Glutamatergic neuron (in vitro differentiated cells): ENCODE measurements at regions not wholly inside any gene's neighbourhood (a gene's known extent, or its start where the extent isn't known, plus 50 kb on each side); places are given as distances from the start of the nearest gene placed in this dataset.

Source experiments
- DNase-seq: peaks from one replicate; pipeline ENCODE4 v3.0.0; 2022
- H3K27ac Mint-ChIP-seq: one replicate; pipeline ENCODE4 v1.8.0; 2020; ENCODE audit warnings: mild to moderate bottlenecking, mixed read lengths, inconsistent platforms; ENCODE audit not compliant: unreplicated experiment
- H3K27me3 Mint-ChIP-seq: one replicate; pipeline ENCODE4 v1.8.0; 2020; ENCODE audit warnings: mild to moderate bottlenecking, moderate library complexity, mixed read lengths, inconsistent platforms; ENCODE audit not compliant: unreplicated experiment
- H3K36me3 Mint-ChIP-seq: one replicate; pipeline ENCODE4 v1.8.0; 2020; ENCODE audit warnings: mild to moderate bottlenecking, mixed read lengths, inconsistent platforms; ENCODE audit not compliant: unreplicated experiment
- H3K4me1 Mint-ChIP-seq: one replicate; pipeline ENCODE4 v1.8.0; 2020; ENCODE audit warnings: mild to moderate bottlenecking, low read depth, mixed read lengths, inconsistent platforms; ENCODE audit not compliant: unreplicated experiment
- H3K4me3 Mint-ChIP-seq: one replicate; pipeline ENCODE4 v1.8.0; 2020; ENCODE audit warnings: mild to moderate bottlenecking, mixed read lengths, inconsistent platforms; ENCODE audit not compliant: unreplicated experiment
- H3K9me3 Mint-ChIP-seq: one replicate; pipeline ENCODE4 v1.8.0; 2020; ENCODE audit warnings: mild to moderate bottlenecking, moderate library complexity, mixed read lengths, inconsistent platforms; ENCODE audit not compliant: unreplicated experiment
- TF ChIP-seq, protein P1 (sequence below): fragments of 200-600 bp; sonication (generic); IDR thresholded peaks from one replicate; pipeline ENCODE4 v1.5.0; 2021; ENCODE audit not compliant: partially characterized antibody, unreplicated experiment

DNA sequence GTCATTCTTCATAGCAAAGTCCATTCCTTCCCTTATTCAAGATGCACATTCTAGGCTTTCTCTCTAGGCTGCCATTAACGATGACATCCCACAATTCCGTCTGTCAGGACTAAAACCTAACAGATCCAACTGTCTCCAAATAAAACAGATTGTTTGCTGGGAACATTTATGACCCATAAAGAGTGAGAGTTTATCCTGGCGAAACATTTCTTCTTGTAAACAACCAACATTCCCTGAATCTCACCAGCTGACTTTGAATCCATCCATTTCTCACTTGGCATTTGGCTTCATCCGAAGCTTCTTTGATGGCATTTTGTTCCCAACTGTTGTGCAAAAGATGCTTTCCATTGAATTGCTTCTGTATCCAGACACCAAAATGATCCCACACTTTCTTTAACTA, 93.1 kb downstream of the OLIG3 start:
- H3K27me3 Mint-ChIP-seq = no peaks in the 10 kb centered on the region
- peaks cover 21% of the 10 kb centered on the region for H3K4me1 Mint-ChIP-seq
- H3K36me3 Mint-ChIP-seq = no peaks in the 10 kb centered on the region
- no peak for DNase-seq
- TF ChIP-seq, protein P1, sequence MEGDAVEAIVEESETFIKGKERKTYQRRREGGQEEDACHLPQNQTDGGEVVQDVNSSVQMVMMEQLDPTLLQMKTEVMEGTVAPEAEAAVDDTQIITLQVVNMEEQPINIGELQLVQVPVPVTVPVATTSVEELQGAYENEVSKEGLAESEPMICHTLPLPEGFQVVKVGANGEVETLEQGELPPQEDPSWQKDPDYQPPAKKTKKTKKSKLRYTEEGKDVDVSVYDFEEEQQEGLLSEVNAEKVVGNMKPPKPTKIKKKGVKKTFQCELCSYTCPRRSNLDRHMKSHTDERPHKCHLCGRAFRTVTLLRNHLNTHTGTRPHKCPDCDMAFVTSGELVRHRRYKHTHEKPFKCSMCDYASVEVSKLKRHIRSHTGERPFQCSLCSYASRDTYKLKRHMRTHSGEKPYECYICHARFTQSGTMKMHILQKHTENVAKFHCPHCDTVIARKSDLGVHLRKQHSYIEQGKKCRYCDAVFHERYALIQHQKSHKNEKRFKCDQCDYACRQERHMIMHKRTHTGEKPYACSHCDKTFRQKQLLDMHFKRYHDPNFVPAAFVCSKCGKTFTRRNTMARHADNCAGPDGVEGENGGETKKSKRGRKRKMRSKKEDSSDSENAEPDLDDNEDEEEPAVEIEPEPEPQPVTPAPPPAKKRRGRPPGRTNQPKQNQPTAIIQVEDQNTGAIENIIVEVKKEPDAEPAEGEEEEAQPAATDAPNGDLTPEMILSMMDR = no peak
- H3K27ac Mint-ChIP-seq = no peak overlapping the region
- H3K9me3 Mint-ChIP-seq = peaks cover 2% of the 10 kb centered on the region
- no peak overlapping the region for H3K4me3 Mint-ChIP-seq

DNA sequence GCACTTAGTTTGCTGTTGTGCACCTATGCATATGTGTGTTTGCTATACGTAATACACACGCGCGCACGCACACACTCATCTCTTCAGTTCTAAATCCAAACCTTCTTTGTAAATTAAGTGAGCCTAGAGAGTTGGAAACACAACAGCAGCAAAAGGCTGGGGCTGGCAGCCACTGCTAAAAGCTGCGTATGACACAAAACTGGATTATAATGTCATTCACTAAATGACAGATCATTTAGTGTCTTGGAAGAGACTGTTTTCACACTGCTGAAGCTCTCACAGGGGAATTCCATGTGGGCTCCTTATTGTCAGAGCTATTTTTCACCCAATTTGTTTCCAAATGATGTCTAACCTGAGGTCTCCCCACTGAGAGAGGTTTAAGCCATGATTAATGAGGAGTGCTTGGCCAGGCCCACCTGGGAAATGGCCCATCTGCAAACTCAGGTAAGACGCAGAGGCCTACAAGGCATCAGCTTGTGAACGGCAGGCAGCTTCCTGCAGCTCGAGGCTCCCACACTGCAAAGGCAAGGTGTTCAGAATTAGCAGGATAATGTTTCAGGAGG, 94.2 kb downstream of the OLIG3 start:
- H3K27ac Mint-ChIP-seq = peak overlapping the region; percentile 85
- H3K36me3 Mint-ChIP-seq = no peaks in the 10 kb centered on the region
- peaks cover 2% of the 10 kb centered on the region for H3K9me3 Mint-ChIP-seq

DNA sequence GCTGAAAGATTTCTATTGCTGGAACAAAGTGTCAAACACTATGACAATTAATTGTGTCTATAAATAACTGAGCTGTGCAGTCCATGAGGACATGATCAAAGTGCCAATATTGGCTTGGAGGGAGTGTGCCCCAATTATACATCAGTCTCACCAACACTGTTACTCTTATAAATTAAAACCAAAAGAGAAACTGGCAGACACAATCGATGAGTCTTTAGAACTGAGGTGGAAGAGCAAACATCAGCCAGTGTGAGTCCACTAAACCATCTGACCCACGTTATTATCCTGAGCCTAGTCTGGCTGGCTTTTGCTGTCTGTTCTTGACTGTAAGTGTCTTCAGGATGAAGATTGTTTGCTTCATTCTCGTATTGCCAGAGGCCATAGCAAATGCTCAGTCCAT, 98.9 kb downstream of the OLIG3 start:
- Mint-ChIP-seq H3K9me3 (peaks cover 2% of the 10 kb centered on the region), H3K27me3 (no peaks in the 10 kb centered on the region), H3K36me3 (no peaks in the 10 kb centered on the region), H3K27ac (no peak overlapping the region), H3K4me3 (no peak overlapping the region), H3K4me1 (peaks cover 18% of the 10 kb centered on the region)
- TF ChIP-seq, protein P1 = no peak
- DNase-seq = no peak

More for the DNA sequence above, 94.2 kb downstream of the OLIG3 start:
- Mint-ChIP-seq H3K4me1 (peaks cover 21% of the 10 kb centered on the region), H3K27me3 (no peaks in the 10 kb centered on the region), H3K4me3 (peak overlapping the region; percentile 52)
- TF ChIP-seq, protein P1 = no peak
- DNase-seq = no peak

DNA sequence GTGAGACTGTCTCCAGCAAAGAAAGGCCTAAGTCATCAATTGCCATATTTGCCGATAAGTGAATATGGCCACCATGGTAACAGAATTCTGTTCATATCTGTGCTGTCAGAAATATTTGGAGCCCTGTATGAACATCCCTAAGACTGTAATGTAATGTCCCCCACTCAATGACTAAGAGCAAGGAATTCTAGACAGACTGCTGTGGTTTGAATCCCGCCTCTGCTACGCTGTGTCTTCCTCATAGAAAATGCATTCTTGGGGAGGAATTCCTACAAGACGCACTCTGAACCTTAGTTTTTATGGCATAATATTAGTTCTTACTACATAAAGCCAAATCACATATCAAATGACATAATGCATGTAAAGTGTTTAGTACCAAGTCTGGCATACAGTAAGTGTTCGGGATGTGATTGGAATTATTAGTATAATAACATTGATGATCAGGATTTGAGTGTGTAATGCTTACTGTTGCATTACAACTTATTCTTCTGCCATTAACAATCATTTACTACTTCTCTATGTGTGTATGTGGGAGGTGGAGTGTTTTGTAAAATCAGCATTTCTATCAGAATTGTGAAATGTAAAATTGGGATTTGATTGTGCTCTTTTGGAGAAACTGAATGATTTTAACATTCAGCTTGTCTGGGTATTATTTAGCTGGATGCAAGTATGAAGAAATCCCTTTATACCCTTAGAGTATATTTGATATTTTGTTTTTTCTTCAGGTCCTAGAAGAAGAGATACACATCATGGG, 103.0 kb downstream of the OLIG3 start:
- Mint-ChIP-seq H3K36me3 (peaks cover 4% of the 10 kb centered on the region), H3K4me3 (no peak overlapping the region), H3K4me1 (no peaks in the 10 kb centered on the region), H3K9me3 (no peaks in the 10 kb centered on the region), H3K27me3 (peaks cover 2% of the 10 kb centered on the region), H3K27ac (no peak overlapping the region)
- TF ChIP-seq, protein P1 = no peak
- no peak for DNase-seq

DNA sequence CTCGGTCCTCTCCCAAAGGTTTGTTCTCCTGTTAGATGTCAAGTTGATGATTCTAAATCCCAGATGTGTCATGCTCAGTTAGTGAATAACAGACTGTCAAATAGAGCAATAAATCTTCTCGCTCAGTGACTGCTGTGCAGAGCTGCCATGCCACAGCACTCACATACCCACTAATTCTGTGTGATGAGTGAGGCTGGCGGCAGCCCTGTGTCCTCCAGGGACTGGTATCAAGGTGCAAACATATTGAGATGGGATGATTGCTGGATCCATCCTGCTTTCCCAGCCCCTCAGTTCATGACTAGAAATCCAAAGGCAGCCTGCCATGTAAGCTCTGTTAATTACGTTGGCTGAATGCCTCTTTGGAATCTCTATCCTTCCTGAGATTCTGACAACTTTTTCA, 103.9 kb downstream of the OLIG3 start:
- DNase-seq = no peak
- Mint-ChIP-seq H3K4me1 (no peaks in the 10 kb centered on the region), H3K27me3 (peaks cover 2% of the 10 kb centered on the region), H3K27ac (peak overlapping the region; percentile 6), H3K4me3 (no peak overlapping the region), H3K36me3 (peaks cover 10% of the 10 kb centered on the region), H3K9me3 (peaks cover 3% of the 10 kb centered on the region)
- TF ChIP-seq, protein P1 = no peak
